HG02870 (cell line): ENCODE measurements at regions not wholly inside any gene's neighbourhood (a gene's known extent, or its start where the extent isn't known, plus 50 kb on each side); places are given as distances from the start of the nearest gene placed in this dataset.
A peak's percentile ranks its signal among the peaks of the same experiment; 100 is the strongest.

Source experiments
- ATAC-seq: cut with Tn5 transposase; IDR thresholded peaks from one replicate; pipeline ENCODE4 v1.9.1; 2021; ENCODE audit warnings: mild to moderate bottlenecking, moderate library complexity; ENCODE audit not compliant: unreplicated experiment

GRCh38 chr7:136339464-136339863, 362.3 kb upstream of the MTPN start:
- no peak for ATAC-seq

- ATAC-seq = no peak
These were observed 359.8 kb upstream of the MTPN start for GRCh38 chr7:136336932-136337331.

GRCh38 chr7:136333636-136334035, 356.5 kb upstream of the MTPN start:
- ATAC-seq = no peak

- no peak for ATAC-seq
These were observed 349.0 kb upstream of the MTPN start for GRCh38 chr7:136326045-136326609.

- ATAC-seq = no peak
These were observed 348.4 kb upstream of the MTPN start for GRCh38 chr7:136325578-136325977.

- ATAC-seq = no peak
These were observed 347.9 kb upstream of the MTPN start for GRCh38 chr7:136325027-136325426.

GRCh38 chr7:136324073-136324704, 347.0 kb upstream of the MTPN start:
- no peak for ATAC-seq

- ATAC-seq = no peak
These were observed 335.4 kb upstream of the MTPN start for GRCh38 chr7:136312592-136312991.

- ATAC-seq = no peak
These were observed 332.2 kb upstream of the MTPN start for GRCh38 chr7:136309407-136309806.

- no peak for ATAC-seq
These were observed 331.1 kb upstream of the MTPN start for GRCh38 chr7:136308230-136308629.

GRCh38 chr7:136303162-136303561, 326.0 kb upstream of the MTPN start:
- ATAC-seq = no peak

GRCh38 chr7:136302049-136302448, 324.9 kb upstream of the MTPN start:
- ATAC-seq = no peak

GRCh38 chr7:136294977-136295376, 317.8 kb upstream of the MTPN start:
- no peak for ATAC-seq

GRCh38 chr7:136293841-136294391, 316.8 kb upstream of the MTPN start:
- ATAC-seq = no peak

- ATAC-seq = peak; percentile 87
These were observed 316.1 kb upstream of the MTPN start for GRCh38 chr7:136293272-136293671.

GRCh38 chr7:136292365-136292764, 315.2 kb upstream of the MTPN start:
- ATAC-seq = no peak

GRCh38 chr7:136290351-136290750, 313.2 kb upstream of the MTPN start:
- no peak for ATAC-seq

GRCh38 chr7:136278057-136278456, 300.9 kb upstream of the MTPN start:
- ATAC-seq = no peak

GRCh38 chr7:136275794-136276193, 298.6 kb upstream of the MTPN start:
- ATAC-seq = no peak

- ATAC-seq = no peak
These were observed 297.6 kb upstream of the MTPN start for GRCh38 chr7:136274636-136275345.

- ATAC-seq = no peak
These were observed 295.8 kb upstream of the MTPN start for GRCh38 chr7:136272934-136273333.

GRCh38 chr7:136267822-136268221, 290.7 kb upstream of the MTPN start:
- ATAC-seq = no peak
